Neural progenitor cell (in vitro differentiated cells): ENCODE measurements at regions not wholly inside any gene's neighbourhood (a gene's known extent, or its start where the extent isn't known, plus 50 kb on each side); places are given as distances from the start of the nearest gene placed in this dataset.

Source experiments
- DNase-seq: peaks from one replicate; pipeline ENCODE4 v3.0.0-alpha.2; 2016; ENCODE audit warnings: low spot score
- H2AFZ ChIP-seq: fragments of 200-600 bp; sonication (generic); replicated peaks from 2 replicates; pipeline ENCODE4 v1.6.1; 2016; ENCODE audit warnings: antibody characterized with exemption
- H3F3A ChIP-seq: fragments of 200-600 bp; sonication (generic); 2 replicates; pipeline ENCODE4 v1.6.1; 2016; ENCODE audit warnings: antibody characterized with exemption, low read depth
- H3K27ac ChIP-seq: fragments of 200-600 bp; sonication (generic); 2 replicates; pipeline ENCODE4 v1.5.1; 2016; ENCODE audit warnings: mild to moderate bottlenecking
- H3K27me3 ChIP-seq: fragments of 200-600 bp; sonication (generic); 2 replicates; pipeline ENCODE4 v1.6.1; 2016; ENCODE audit warnings: mild to moderate bottlenecking, moderate library complexity
- H3K36me3 ChIP-seq: fragments of 200-600 bp; sonication (generic); 2 replicates; pipeline ENCODE4 v1.5.1; 2016
- H3K4me1 ChIP-seq: fragments of 200-600 bp; sonication (generic); 2 replicates; pipeline ENCODE4 v1.6.1; 2016; ENCODE audit warnings: mixed run types
- H3K4me2 ChIP-seq: fragments of 200-600 bp; sonication (generic); 2 replicates; pipeline ENCODE4 v1.6.1; 2016
- H3K4me3 ChIP-seq: fragments of 200-600 bp; sonication (generic); 2 replicates; pipeline ENCODE4 v1.5.1; 2016
- H3K79me2 ChIP-seq: fragments of 200-600 bp; sonication (generic); 2 replicates; pipeline ENCODE4 v1.6.1; 2016; ENCODE audit warnings: low read depth
- H3K9ac ChIP-seq: fragments of 200-600 bp; sonication (generic); 2 replicates; pipeline ENCODE4 v1.6.1; 2016
- H3K9me3 ChIP-seq: fragments of 200-600 bp; sonication (generic); 2 replicates; pipeline ENCODE4 v1.5.1; 2016; ENCODE audit warnings: low read depth
- H4K20me1 ChIP-seq: fragments of 200-600 bp; sonication (generic); 2 replicates; pipeline ENCODE4 v1.6.1; 2016; ENCODE audit warnings: low read depth
- H3K27ac Mint-ChIP-seq: 3 replicates; pipeline ENCODE4 v1.8.0; 2021; ENCODE audit warnings: mixed read lengths
- H3K27me3 Mint-ChIP-seq: 2 replicates; pipeline ENCODE4 v1.8.0; 2022; ENCODE audit warnings: low read depth, mild to moderate bottlenecking, inconsistent platforms, moderate library complexity, mixed read lengths; ENCODE audit not compliant: insufficient read depth
- H3K36me3 Mint-ChIP-seq: 3 replicates; pipeline ENCODE4 v1.8.0; 2021; ENCODE audit warnings: mixed read lengths
- H3K4me1 Mint-ChIP-seq: 3 replicates; pipeline ENCODE4 v1.8.0; 2021; ENCODE audit warnings: mixed read lengths
- H3K4me3 Mint-ChIP-seq: 3 replicates; pipeline ENCODE4 v1.8.0; 2021; ENCODE audit warnings: mild to moderate bottlenecking, moderate library complexity, mixed read lengths
- H3K9me3 Mint-ChIP-seq: 3 replicates; pipeline ENCODE4 v1.8.0; 2020; ENCODE audit warnings: mixed read lengths
- CTCF ChIP-seq: fragments of 200-600 bp; sonication (generic); IDR thresholded peaks from 2 replicates; pipeline ENCODE4 v1.5.1; 2017; ENCODE audit warnings: antibody characterized with exemption, mild to moderate bottlenecking
- EZH2 ChIP-seq: fragments of 200-600 bp; sonication (generic); IDR thresholded peaks from 2 replicates; pipeline ENCODE4 v1.6.1; 2017; ENCODE audit warnings: antibody characterized with exemption, mild to moderate bottlenecking, moderate library complexity
- EZH2phosphoT487 ChIP-seq: fragments of 200-600 bp; sonication (generic); IDR thresholded peaks from 2 replicates; pipeline ENCODE4 v1.6.1; 2017; ENCODE audit warnings: antibody characterized with exemption

- Histone ChIP-seq H3K4me2 (no peak overlapping the region), H3K79me2 (no peaks in the 10 kb centered on the region), H3K9ac (no peak overlapping the region), H4K20me1 (no peaks in the 10 kb centered on the region), H3K27me3 (no peaks in the 10 kb centered on the region), H3K9me3 (peaks cover 23% of the 10 kb centered on the region), H3K27ac (no peak overlapping the region), H3K36me3 (no peaks in the 10 kb centered on the region), H3K4me3 (no peak overlapping the region), H2AFZ (no peak overlapping the region), H3K4me1 (no peaks in the 10 kb centered on the region), H3F3A (no peaks in the 10 kb centered on the region)
- Mint-ChIP-seq H3K27ac (no peak overlapping the region), H3K4me3 (no peak overlapping the region), H3K27me3 (peaks cover 2% of the 10 kb centered on the region), H3K9me3 (peaks cover 14% of the 10 kb centered on the region), H3K4me1 (no peaks in the 10 kb centered on the region), H3K36me3 (no peaks in the 10 kb centered on the region)
- DNase-seq = no peak
- TF ChIP-seq EZH2 (no peak), CTCF (no peak), EZH2phosphoT487 (no peak)
Measured at GRCh38 chr21:23986214-23986613, 1621.1 kb downstream of the MRPL39 start.

GRCh38 chr21:23982546-23982945, 1624.7 kb downstream of the MRPL39 start:
- Histone ChIP-seq H3K27ac (no peak overlapping the region), H3K4me1 (no peaks in the 10 kb centered on the region), H3K27me3 (no peaks in the 10 kb centered on the region), H3K79me2 (no peaks in the 10 kb centered on the region), H3K4me3 (no peak overlapping the region), H4K20me1 (no peaks in the 10 kb centered on the region), H3K9me3 (peaks cover 12% of the 10 kb centered on the region), H3K36me3 (no peaks in the 10 kb centered on the region), H3K4me2 (no peak overlapping the region), H3F3A (no peaks in the 10 kb centered on the region), H3K9ac (no peak overlapping the region), H2AFZ (no peak overlapping the region)
- Mint-ChIP-seq H3K27me3 (peaks cover 7% of the 10 kb centered on the region), H3K4me1 (no peaks in the 10 kb centered on the region), H3K4me3 (no peak overlapping the region), H3K27ac (no peak overlapping the region), H3K9me3 (peaks cover 14% of the 10 kb centered on the region), H3K36me3 (no peaks in the 10 kb centered on the region)
- no peak for TF ChIP-seq EZH2
- TF ChIP-seq EZH2phosphoT487 = no peak
- no peak for TF ChIP-seq CTCF
- no peak for DNase-seq

GRCh38 chr21:23977971-23978370, 1629.3 kb downstream of the MRPL39 start:
- DNase-seq = no peak
- H3K9me3 Mint-ChIP-seq = peaks cover 7% of the 10 kb centered on the region
- no peak overlapping the region for H3K27ac Mint-ChIP-seq

More at GRCh38 chr21:23977971-23978370, 1629.3 kb downstream of the MRPL39 start:
- Mint-ChIP-seq H3K4me3 (no peak overlapping the region), H3K27me3 (peaks cover 7% of the 10 kb centered on the region), H3K36me3 (no peaks in the 10 kb centered on the region), H3K4me1 (no peaks in the 10 kb centered on the region)
- no peaks in the 10 kb centered on the region for H4K20me1 ChIP-seq
- H3F3A ChIP-seq = no peaks in the 10 kb centered on the region
- no peak overlapping the region for H3K4me3 ChIP-seq
- no peak overlapping the region for H3K27ac ChIP-seq
- H3K36me3 ChIP-seq = no peaks in the 10 kb centered on the region
- H3K4me2 ChIP-seq = no peak overlapping the region
- H3K9ac ChIP-seq = no peak overlapping the region
- no peak overlapping the region for H2AFZ ChIP-seq
- no peaks in the 10 kb centered on the region for H3K27me3 ChIP-seq
- no peaks in the 10 kb centered on the region for H3K79me2 ChIP-seq
- no peaks in the 10 kb centered on the region for H3K4me1 ChIP-seq
- H3K9me3 ChIP-seq = peaks cover 8% of the 10 kb centered on the region
- TF ChIP-seq EZH2 (no peak), CTCF (no peak)
